Endothelial cell of umbilical vein (primary cell): ENCODE measurements at regions not wholly inside any gene's neighbourhood (a gene's known extent, or its start where the extent isn't known, plus 50 kb on each side); places are given as distances from the start of the nearest gene placed in this dataset.

Experiments used
- EZH2 ChIP-seq: IDR thresholded peaks from 2 replicates; pipeline ENCODE4 v1.6.1; 2012; ENCODE audit warnings: borderline replicate concordance, low read depth, mild to moderate bottlenecking, moderate library complexity, low read length, inconsistent platforms; ENCODE audit not compliant: severe bottlenecking
- POLR2A ChIP-seq: IDR thresholded peaks from 2 replicates; pipeline ENCODE4 v1.6.1; 2012; ENCODE audit warnings: low read depth, mild to moderate bottlenecking, control low read depth, low read length

GRCh38 chr16:73145166-73145880 is 97.4 kb upstream of the ZFHX3 start:
- no peak for TF ChIP-seq EZH2
- TF ChIP-seq POLR2A = no peak
